SK-N-SH treated with all-trans-retinoic acid at 6 μM for 48 hours (cell line): ENCODE measurements at regions not wholly inside any gene's neighbourhood (a gene's known extent, or its start where the extent isn't known, plus 50 kb on each side); places are given as distances from the start of the nearest gene placed in this dataset.

Experiments used
- ARNTL ChIP-seq: fragments of 450-650 bp; formaldehyde crosslinking; IDR thresholded peaks from 2 replicates; pipeline ENCODE4 v1.5.0; 2020; ENCODE audit warnings: low read depth, mild to moderate bottlenecking, moderate library complexity, borderline replicate concordance
- CSDC2 ChIP-seq: fragments of 250-450 bp; sonication (Bioruptor Pico); IDR thresholded peaks from 2 replicates; pipeline ENCODE4 v1.5.0; 2020; ENCODE audit warnings: mild to moderate bottlenecking, moderate library complexity
- TCF4 ChIP-seq: fragments of 250-450 bp; sonication (Bioruptor Pico); IDR thresholded peaks from 2 replicates; pipeline ENCODE4 v1.8.0; 2021; ENCODE audit warnings: mild to moderate bottlenecking, moderate library complexity, borderline replicate concordance
- TOX ChIP-seq: fragments of 250-450 bp; sonication (Bioruptor Pico); IDR thresholded peaks from 2 replicates; pipeline ENCODE4 v1.8.0; 2021; ENCODE audit warnings: mild to moderate bottlenecking, moderate library complexity, borderline replicate concordance
- ZFP3 ChIP-seq: fragments of 250-450 bp; sonication (Bioruptor Pico); IDR thresholded peaks from 2 replicates; pipeline ENCODE4 v1.5.0; 2020; ENCODE audit warnings: mild to moderate bottlenecking, moderate library complexity
- ZNF8 ChIP-seq: fragments of 450-650 bp; formaldehyde crosslinking; IDR thresholded peaks from 2 replicates; pipeline ENCODE4 v1.5.0; 2020; ENCODE audit warnings: mild to moderate bottlenecking, moderate library complexity
- TF ChIP-seq, protein P1 (sequence below): fragments of 250-450 bp; sonication (Bioruptor Pico); IDR thresholded peaks from 2 replicates; pipeline ENCODE4 v1.8.0; 2021; ENCODE audit warnings: low read depth, mild to moderate bottlenecking, moderate library complexity, borderline replicate concordance
- TF ChIP-seq, protein P2 (sequence below): fragments of 250-450 bp; sonication (Bioruptor Pico); IDR thresholded peaks from 2 replicates; pipeline ENCODE4 v1.8.0; 2020; ENCODE audit warnings: mild to moderate bottlenecking, moderate library complexity, borderline replicate concordance

DNA sequence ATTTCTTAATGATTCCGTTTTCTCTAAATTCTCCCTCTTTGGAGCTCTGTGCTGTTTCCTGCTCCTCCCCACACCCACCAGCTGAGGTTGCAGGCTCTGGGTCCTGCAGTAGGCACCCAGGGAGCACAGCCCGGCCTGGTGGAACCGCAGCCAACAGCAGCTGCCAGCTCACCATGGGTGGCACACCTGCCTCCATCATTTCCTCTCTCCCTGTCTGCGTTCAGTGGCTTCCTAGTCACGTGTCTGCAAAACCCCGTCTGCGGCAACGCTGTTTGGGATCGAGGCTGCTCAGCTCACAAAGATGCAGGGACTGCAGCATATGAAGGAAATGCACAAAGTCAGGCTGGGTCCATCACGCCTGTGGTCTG, 367.8 kb downstream of the IRX2 start:
- TF ChIP-seq ARNTL (CRISPR knock-in tag) (no peak), CSDC2 (CRISPR knock-in tag) (no peak), TOX (no peak), ZFP3 (no peak), TCF4 (CRISPR knock-in tag) (no peak), ZNF8 (CRISPR knock-in tag) (no peak)
- TF ChIP-seq, protein P1, sequence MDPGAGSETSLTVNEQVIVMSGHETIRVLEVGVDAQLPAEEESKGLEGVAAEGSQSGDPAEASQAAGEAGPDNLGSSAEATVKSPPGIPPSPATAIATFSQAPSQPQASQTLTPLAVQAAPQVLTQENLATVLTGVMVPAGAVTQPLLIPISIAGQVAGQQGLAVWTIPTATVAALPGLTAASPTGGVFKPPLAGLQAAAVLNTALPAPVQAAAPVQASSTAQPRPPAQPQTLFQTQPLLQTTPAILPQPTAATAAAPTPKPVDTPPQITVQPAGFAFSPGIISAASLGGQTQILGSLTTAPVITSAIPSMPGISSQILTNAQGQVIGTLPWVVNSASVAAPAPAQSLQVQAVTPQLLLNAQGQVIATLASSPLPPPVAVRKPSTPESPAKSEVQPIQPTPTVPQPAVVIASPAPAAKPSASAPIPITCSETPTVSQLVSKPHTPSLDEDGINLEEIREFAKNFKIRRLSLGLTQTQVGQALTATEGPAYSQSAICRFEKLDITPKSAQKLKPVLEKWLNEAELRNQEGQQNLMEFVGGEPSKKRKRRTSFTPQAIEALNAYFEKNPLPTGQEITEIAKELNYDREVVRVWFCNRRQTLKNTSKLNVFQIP (CRISPR knock-in tag): no peak
- TF ChIP-seq, protein P2, sequence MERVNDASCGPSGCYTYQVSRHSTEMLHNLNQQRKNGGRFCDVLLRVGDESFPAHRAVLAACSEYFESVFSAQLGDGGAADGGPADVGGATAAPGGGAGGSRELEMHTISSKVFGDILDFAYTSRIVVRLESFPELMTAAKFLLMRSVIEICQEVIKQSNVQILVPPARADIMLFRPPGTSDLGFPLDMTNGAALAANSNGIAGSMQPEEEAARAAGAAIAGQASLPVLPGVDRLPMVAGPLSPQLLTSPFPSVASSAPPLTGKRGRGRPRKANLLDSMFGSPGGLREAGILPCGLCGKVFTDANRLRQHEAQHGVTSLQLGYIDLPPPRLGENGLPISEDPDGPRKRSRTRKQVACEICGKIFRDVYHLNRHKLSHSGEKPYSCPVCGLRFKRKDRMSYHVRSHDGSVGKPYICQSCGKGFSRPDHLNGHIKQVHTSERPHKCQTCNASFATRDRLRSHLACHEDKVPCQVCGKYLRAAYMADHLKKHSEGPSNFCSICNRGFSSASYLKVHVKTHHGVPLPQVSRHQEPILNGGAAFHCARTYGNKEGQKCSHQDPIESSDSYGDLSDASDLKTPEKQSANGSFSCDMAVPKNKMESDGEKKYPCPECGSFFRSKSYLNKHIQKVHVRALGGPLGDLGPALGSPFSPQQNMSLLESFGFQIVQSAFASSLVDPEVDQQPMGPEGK (CRISPR knock-in tag): no peak
